Lung (tissue), 11 donors: ENCODE measurements at regions not wholly inside any gene's neighbourhood (a gene's known extent, or its start where the extent isn't known, plus 50 kb on each side); places are given as distances from the start of the nearest gene placed in this dataset.
A peak's percentile ranks its signal among the peaks of the same experiment; 100 is the strongest.

Experiments used
- ATAC-seq: fragments of 200-7000 bp; cut with Tn5 transposase; one replicate; pipeline ENCODE4 v1.9.1; 2020; ENCODE audit warnings: moderate number of reproducible peaks; ENCODE audit not compliant: insufficient read depth, low FRiP score
- DNase-seq, 3 donors: peaks; one replicate each; pipeline ENCODE4 v3.0.0-alpha.2; 2013 to 2017
- H3K27ac ChIP-seq, 2 donors: one replicate each; pipeline ENCODE4 v1.5.1; 2013; ENCODE audit warnings: mild to moderate bottlenecking in 2 of 2, moderate library complexity in 2 of 2, control low read depth in 1 of 2, inconsistent platforms in 1 of 2, low read depth in 1 of 2, low read length in 1 of 2
- H3K27me3 ChIP-seq, 3 donors: one replicate each; pipeline ENCODE4 v1.5.1; 2013; ENCODE audit warnings: low read length in 2 of 3; ENCODE audit not compliant: control insufficient read depth in 3 of 3, insufficient read depth in 3 of 3
- H3K36me3 ChIP-seq, 4 donors: one replicate each; pipeline ENCODE4 v1.5.1; 2013; ENCODE audit warnings: low read length in 4 of 4, mild to moderate bottlenecking in 1 of 4, moderate library complexity in 1 of 4; ENCODE audit not compliant: control insufficient read depth in 4 of 4, insufficient read depth in 4 of 4
- H3K4me1 ChIP-seq, 5 donors: one replicate each; pipeline ENCODE4 v1.5.1; 2013; ENCODE audit warnings: low read length in 5 of 5, mild to moderate bottlenecking in 2 of 5, moderate library complexity in 1 of 5; ENCODE audit not compliant: control insufficient read depth in 5 of 5, insufficient read depth in 5 of 5
- H3K4me3 ChIP-seq: one replicate; pipeline ENCODE4 v1.5.1; 2013; ENCODE audit warnings: mild to moderate bottlenecking, control low read depth, moderate library complexity
- H3K9ac ChIP-seq, 2 donors: one replicate each; pipeline ENCODE4 v1.5.1; 2013; ENCODE audit warnings: low read length in 2 of 2, control low read depth in 1 of 2; ENCODE audit not compliant: insufficient read depth in 1 of 2
- H3K9me3 ChIP-seq, 4 donors: one replicate each; pipeline ENCODE4 v1.5.1; 2013; ENCODE audit warnings: low read length in 3 of 4, mild to moderate bottlenecking in 1 of 4, moderate library complexity in 1 of 4; ENCODE audit not compliant: control insufficient read depth in 4 of 4, insufficient read depth in 3 of 4
- WGBS, 2 donors: extraction: QIAGEN DNeasy Blood & Tissue Kit; methylation state at CpG; one replicate each; pipeline ENCODE4 v1.1.7; 2013; 5-methylcytosine and 5-hydroxymethylcytosine counted together
- TF ChIP-seq, protein P1 (sequence below): IDR thresholded peaks from 2 replicates; pipeline ENCODE4 v1.5.1; 2012; ENCODE audit warnings: mild to moderate bottlenecking; ENCODE audit errors: control extremely low read depth, extremely low read depth
- donor health status: control.
- donor health status: control.
- donor health status: Bipolar disorder and iron deficiency.
- donor health status: healthy.
- donor health status: DM: yes; HTN: yes; CAD: no.

DNA sequence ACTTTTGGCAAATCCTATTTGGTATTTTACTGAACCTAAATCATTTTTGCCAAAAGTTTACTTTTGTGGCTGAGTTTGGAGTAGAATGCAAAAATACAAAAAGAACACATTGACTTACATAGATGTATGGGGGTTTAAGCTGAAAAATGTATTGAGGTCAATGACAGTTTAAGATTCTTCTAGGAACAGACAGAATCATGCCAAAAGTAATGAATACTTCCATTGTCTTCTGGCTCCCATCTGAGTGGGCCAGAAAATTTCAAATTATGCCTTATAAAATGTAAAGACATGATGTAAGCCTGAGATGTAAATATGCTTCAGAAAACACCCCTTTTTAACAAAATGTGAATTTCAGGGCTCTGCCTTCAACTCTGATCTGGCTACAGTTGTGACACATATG, 375.1 kb upstream of the DPH6 start:
- peak in 1 of 3 donors; percentile 6 for DNase-seq

DNA sequence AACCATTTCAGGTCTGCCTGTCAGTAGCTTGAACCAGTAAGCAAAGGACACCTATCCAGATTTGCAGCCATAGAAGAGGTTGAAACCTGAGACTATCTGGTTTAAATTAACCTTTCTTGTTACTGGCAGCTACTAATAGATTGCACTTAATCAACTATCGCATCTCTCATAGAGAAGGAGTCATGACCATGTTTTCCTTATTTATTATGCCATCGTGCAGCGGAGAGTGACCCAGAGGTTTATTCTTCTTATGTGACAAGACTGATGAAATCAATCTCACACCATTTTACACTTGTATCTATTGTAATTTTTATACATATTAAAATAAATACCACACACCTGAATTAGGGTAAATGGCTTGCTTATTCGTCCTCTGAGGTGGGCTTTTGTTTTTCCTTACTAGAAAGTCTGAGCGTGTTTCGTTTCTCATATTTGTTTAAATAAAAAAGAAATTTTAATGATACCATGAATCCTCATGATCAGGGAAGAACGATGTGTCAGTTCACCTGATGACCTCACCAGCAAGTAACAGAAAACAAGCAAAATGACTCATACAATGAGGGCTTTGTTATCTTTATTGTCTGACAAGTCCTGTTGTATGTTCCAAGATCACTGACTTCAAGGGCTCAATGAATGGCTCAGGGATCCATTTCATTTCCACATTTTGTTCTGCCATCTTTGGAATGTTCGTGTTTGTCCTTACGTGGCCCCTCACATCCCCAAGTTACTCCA, 379.5 kb upstream of the DPH6 start:
- no peaks in the 10 kb centered on the region for H3K4me1 ChIP-seq
- no peak overlapping the region for H3K27ac ChIP-seq
- DNase-seq (no peak), ATAC-seq (no peak)
- no peaks in the 10 kb centered on the region for H3K27me3 ChIP-seq
- H3K36me3 ChIP-seq: no peaks in the 10 kb centered on the region
- no peaks in the 10 kb centered on the region for H3K9me3 ChIP-seq
- H3K9ac ChIP-seq: no peak overlapping the region
- 90 to 92% methylated on average over 9 of the region's 9 CpGs for WGBS, 2 donors
- TF ChIP-seq, protein P1, sequence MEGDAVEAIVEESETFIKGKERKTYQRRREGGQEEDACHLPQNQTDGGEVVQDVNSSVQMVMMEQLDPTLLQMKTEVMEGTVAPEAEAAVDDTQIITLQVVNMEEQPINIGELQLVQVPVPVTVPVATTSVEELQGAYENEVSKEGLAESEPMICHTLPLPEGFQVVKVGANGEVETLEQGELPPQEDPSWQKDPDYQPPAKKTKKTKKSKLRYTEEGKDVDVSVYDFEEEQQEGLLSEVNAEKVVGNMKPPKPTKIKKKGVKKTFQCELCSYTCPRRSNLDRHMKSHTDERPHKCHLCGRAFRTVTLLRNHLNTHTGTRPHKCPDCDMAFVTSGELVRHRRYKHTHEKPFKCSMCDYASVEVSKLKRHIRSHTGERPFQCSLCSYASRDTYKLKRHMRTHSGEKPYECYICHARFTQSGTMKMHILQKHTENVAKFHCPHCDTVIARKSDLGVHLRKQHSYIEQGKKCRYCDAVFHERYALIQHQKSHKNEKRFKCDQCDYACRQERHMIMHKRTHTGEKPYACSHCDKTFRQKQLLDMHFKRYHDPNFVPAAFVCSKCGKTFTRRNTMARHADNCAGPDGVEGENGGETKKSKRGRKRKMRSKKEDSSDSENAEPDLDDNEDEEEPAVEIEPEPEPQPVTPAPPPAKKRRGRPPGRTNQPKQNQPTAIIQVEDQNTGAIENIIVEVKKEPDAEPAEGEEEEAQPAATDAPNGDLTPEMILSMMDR: no peak
- H3K4me3 ChIP-seq: no peak overlapping the region

More for the DNA sequence above, 375.1 kb upstream of the DPH6 start:
- TF ChIP-seq, protein P1: no peak
- H3K27me3 ChIP-seq: no peaks in the 10 kb centered on the region
- no peak overlapping the region for H3K4me3 ChIP-seq
- ATAC-seq: no peak
- H3K4me1 ChIP-seq: no peaks in the 10 kb centered on the region
- H3K9ac ChIP-seq: no peak overlapping the region
- H3K36me3 ChIP-seq: no peaks in the 10 kb centered on the region
- no peaks in the 10 kb centered on the region for H3K9me3 ChIP-seq
- H3K27ac ChIP-seq: no peak overlapping the region

DNA sequence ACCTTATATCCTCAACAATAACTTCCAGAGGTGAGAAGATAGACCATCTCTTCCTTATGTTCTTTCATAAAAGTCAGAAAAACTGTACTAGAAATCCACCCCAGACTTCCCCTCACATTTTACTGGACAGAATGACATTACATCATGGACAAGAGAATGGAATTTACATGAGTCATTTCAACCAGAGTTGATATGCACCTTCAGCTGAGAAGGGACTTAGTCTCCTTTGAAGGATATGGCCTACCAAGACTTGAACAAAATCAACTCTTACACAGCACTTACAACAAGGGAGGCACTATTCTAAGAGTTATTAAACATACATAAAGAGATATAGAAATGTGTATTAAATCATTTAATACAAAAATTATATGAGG, 380.0 kb upstream of the DPH6 start:
- DNase-seq (no peak), ATAC-seq (no peak)
- TF ChIP-seq, protein P1: no peak
- no peak overlapping the region for H3K4me3 ChIP-seq
- H3K27me3 ChIP-seq: no peaks in the 10 kb centered on the region
- H3K4me1 ChIP-seq: no peaks in the 10 kb centered on the region
- H3K27ac ChIP-seq: no peak overlapping the region
- no peaks in the 10 kb centered on the region for H3K9me3 ChIP-seq
- no peaks in the 10 kb centered on the region for H3K36me3 ChIP-seq
- no peak overlapping the region for H3K9ac ChIP-seq

DNA sequence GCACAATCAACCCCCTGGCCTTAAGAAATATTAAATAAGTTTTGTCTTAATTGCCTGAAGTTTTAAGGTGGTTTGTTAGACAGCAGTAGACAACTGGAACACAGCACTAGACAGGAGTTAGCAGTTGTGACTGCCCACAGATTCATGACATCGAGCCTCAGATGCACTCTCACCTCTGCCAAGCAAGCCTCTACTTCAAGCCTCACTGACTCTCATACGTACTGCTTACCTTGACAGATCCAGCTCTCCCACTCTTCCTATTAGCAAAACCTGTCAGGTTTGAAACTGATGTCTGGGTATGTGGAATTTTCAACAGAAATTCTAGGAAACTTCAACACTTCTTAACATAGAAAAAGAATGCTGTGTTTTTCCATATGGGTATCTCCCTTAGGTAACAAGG, 382.9 kb upstream of the DPH6 start:
- Histone ChIP-seq H3K9ac (no peak overlapping the region), H3K4me1 (no peaks in the 10 kb centered on the region), H3K9me3 (no peaks in the 10 kb centered on the region), H3K27ac (no peak overlapping the region), H3K4me3 (no peak overlapping the region), H3K27me3 (no peaks in the 10 kb centered on the region), H3K36me3 (no peaks in the 10 kb centered on the region)
- 85 to 90% methylated on average over 2 of the region's 2 CpGs for WGBS, 2 donors
- TF ChIP-seq, protein P1: no peak
- DNase-seq (no peak), ATAC-seq (no peak)
